ENCODE measurements at regions not wholly inside any gene's neighbourhood (a gene's known extent, or its start where the extent isn't known, plus 50 kb on each side); places are given as distances from the start of the nearest gene placed in this dataset.
"Not testable (repeated sequence)": the region's sequence is repeated elsewhere in the genome, so short reads cannot be mapped to it uniquely, and the experiment has no call there.

DNA sequence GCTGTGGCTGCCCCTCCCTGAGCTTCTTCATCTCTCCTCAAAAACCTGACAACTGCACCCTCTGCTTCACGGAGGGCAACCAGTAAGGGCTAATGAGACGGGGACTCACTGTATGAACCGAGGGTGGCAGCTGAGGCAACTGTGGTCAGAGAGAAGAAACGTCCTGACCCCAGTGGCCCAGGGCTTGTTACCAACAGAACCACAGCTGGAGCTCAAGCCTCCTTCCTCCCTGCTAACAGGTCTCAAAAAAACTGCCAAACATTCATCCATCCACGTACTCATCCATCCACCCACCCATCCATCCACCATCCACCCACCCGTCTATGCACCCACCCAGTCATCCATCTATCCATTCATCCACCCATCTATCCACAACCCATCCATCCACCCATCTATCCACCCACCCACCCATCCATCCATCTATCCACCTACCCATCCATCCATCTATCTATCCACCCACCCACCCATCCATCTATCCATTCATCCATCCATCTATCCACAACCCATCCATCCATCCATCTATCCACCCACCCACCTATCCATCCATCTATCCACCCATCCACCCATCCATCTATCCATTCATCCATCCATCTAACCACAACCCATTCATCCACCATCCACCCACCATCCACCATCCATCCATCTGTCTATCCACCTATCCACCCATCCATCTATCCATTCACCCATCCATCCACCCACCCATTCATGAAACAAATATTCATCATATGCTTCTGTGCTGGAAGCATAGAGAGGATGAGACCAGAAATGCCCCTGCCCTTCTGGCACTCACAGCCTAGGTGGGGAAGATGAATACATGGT is 111.7 kb downstream of the PDGFA start:
- intact Hi-C loops (cut with micrococcal nuclease) = no loop called here

DNA sequence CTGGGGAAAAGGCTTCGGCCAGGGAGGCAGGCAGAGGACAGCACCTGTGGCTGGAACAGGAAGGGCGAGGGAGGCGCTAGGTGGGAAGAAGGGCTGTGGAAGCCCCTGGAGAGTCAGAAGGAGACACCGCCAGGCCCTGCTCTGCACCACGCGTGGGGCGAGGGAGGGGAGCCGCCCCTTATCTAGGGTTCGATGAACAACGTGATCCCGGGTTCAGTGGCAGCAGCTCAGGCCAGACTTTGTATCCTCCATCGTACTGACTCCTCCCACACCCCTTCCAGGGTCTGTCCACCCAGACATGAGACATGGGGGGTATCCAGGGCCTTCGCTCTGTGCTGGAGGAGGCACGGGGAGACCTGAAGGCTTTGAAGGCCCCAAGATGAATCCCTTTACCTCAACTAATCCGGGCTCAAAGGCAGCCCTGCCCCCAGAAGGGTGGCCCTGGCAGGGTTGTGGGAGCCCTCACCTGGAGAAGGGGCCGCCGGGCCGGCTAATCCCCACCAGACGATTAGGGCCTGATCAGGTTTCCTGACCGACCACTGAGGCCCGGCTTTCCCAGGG is 110.8 kb downstream of the PDGFA start:
- intact Hi-C loops (cut with micrococcal nuclease) = no loop called here

DNA sequence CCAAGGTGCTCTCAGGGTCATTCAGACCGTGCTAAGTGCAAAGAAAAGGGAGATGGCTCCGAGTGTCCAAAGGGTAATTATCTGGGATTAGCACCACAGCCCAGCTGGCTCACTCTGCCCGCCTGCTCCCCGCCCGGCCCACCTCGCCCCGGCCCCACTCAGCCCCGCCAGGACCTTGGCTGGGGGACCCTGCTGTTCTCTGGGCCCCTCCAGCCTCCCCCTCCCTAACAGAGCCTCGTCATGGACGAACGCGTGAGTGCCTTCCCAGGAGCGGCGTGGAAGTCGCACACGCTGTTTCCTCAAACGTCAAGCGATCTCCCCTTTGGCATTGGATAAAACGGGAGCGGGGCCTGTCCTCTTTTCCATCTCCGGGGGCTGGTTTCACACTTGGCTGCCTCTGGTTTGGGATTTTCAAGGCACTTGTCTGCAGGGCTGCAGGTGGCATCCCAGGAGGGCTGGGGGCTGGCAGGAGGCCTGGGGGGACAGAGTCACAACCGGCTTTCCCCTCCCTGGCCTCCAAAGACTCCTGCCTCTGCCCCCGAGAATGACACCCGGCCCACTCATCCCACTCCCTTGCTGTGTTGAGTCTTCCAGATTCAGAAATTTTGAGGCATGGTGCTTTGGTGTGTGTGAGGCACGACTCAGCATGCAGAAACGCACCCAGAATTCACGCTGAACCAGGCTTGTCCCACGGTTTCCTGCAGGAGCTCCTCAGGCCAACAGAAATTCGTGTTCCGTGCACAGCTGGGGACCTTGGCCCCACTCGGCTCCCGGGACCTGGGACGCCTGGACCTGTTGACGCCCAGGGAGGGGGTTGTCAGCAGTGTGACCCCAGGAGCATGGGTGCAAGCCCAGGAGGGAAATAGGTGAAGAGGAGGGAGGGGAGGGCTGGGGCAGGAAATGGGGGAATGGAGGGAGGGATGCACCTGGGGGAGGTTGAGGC is 110.0 kb downstream of the PDGFA start:
- intact Hi-C loops (cut with micrococcal nuclease) = no loop called here

DNA sequence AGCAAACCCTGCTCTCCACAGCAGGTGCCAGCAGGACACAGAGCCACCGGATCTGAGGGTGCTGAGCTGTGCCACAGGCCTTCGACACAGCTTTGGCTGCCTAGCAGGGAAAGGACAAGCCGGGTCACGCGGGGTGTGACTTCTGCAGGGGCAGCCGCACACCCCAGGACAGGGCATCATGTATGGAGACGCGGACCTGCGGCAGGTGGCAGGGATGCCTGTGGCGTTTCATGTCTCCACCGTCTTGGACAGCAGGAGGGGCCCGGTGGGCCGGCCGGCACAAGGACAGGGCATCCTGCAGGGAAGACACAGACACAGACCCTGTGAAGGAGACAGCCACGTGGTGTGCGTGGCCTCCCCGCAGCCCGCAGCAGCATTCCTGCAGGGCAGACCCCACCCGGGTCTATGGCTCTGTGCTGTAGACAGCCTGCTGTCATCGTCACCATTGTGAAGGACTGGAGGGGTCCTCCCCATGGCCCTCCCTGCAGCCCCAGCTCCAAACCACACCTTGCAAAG is 109.2 kb downstream of the PDGFA start:
- intact Hi-C loops (cut with micrococcal nuclease) = no loop called here

DNA sequence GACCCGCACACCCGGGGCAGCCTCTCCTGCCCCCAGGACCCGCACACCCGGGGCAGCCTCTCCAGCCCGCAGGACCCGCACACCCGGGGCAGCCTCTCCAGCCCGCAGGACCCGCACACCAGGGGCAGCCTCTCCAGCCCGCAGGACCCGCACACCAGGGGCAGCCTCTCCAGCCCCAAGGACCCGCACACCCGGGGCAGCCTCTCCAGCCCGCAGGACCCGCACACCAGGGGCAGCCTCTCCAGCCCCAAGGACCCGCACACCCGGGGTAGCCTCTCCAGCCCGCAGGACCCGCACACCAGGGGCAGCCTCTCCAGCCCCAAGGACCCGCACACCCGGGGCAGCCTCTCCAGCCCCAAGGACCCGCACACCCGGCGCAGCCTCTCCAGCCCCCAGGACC is 108.5 kb downstream of the PDGFA start:
- intact Hi-C loops (cut with micrococcal nuclease) = not testable (repeated sequence)

DNA sequence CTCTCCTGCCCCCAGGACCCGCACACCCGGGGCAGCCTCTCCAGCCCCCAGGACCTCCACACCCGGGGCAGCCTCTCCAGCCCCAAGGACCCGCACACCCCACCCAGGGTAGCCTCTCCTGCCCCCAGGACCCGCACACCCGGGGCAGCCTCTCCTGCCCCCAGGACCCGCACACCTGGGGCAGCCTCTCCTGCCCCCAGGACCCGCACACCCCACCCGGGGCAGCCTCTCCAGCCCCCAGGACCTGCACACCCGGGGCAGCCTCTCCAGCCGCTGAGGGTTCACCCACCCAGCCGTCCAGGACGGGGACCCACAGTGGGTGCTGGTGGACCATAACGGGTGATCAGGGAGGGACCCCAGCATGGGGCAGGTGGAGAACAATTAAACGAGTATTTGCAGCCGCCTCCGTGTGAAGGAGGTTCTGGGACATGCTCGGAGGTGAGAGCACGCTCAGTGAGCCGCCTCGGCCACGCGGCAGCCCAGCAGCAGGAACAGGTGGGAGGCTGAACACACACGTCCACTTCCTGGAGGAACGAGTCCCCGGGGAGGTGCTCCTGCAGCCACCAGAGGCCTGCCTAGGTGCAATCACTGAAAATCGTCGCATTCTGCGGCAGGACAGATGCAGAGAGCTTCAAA is 107.9 kb downstream of the PDGFA start:
- intact Hi-C loops (cut with micrococcal nuclease) = no loop called here

DNA sequence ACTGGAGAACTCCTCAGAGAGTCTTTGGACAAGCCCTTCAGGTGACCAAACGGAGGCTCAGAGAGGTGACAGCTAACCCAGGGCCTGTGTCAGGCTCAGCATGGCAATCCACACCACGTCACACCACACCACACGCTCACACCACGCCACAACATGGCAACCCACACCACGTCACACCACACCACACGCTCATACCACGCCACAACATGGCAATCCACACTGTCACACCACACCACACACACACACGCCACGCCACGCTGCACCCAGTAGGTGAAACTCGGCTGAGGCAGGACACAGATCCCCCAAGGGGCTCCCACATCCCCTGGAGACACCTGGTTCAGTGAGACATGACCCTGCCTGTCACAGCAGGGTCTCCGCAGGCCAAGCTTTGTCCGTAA is 107.3 kb downstream of the PDGFA start:
- intact Hi-C loops (cut with micrococcal nuclease) = no loop called here

DNA sequence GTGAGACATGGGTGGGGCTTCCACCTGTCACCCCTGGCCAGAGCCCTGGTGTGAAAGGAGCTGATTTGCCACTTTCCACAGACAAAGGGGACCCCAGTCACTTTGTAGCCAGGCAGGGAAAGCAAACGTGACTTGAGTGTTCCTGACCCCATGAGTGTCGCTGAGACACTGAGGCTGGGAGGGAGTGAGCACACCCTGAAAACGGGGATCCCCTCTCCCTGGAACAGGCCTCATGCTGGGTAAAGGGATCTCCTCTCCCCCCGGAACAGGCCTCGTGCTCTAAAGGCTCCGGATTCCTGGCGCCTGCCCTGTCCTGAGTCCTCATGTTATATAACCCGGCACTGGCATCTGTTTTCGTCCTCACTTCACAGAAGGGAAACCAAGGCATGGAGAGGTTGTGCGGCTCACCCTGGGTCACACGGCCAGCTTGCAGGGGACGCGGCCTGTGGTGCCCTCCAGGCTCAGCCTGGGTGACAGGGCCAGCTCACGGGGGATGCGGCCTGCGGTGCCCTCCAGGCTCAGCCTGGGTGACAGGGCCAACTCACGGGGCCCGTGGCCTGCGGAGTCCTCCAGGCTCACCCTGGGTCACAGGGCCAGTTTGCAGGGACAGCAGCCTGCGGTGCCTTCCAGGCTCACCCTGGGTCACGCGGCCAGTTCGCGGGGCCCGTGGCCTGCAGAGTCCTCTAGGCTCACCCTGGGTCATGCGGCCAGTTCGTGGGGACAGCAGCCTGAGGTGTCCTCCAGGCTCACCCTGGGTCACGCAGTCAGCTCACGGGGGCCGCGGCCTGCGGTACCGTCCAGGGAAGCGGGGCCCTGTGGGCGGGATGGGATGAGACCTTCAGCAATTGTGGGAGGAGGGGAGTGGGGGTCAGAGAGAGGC is 104.7 kb downstream of the PDGFA start:
- intact Hi-C loops (cut with micrococcal nuclease) = no loop called here

DNA sequence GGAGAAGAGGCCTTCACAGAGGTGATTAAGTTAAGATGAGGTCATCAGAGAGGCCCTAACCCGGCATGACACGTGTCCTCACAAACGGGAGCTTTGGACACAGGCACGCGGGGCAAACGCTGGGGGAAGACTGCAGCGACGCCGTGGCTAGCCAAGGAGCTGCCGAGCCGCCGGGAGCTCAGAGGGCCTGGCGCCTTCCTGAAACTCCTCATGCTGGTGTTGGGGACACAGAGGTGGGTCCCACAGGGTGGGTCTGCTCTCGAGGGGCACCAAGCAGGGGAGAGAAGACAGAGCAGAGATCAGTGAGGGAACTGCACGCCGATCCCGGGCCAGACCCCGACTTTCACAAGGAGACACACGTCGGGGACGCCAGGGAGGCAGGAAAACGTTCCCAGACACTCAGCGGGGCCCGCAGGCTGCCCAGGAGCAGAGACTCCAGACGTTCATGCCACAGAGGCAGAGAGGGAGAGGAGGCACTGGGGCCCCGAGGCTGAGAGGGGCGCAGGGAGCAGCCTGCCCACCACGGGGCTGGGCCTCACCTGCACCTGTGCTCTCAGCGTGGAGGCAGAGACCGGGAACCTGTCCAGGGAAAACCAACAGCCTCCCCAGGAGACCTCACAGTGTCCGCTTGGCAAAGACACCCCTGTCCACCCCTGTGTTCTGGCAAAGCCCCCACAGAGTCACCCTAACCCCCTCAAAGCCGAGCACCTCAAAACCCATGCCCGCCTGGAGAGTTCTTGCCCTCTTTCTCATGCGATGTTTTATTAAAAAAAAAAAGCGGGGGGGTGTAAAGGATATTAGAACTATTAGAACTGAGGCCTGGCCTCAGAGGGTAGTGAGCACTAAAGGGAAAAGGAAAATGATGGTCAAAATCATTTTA is 103.8 kb downstream of the PDGFA start:
- intact Hi-C loops (cut with micrococcal nuclease) = no loop called here

DNA sequence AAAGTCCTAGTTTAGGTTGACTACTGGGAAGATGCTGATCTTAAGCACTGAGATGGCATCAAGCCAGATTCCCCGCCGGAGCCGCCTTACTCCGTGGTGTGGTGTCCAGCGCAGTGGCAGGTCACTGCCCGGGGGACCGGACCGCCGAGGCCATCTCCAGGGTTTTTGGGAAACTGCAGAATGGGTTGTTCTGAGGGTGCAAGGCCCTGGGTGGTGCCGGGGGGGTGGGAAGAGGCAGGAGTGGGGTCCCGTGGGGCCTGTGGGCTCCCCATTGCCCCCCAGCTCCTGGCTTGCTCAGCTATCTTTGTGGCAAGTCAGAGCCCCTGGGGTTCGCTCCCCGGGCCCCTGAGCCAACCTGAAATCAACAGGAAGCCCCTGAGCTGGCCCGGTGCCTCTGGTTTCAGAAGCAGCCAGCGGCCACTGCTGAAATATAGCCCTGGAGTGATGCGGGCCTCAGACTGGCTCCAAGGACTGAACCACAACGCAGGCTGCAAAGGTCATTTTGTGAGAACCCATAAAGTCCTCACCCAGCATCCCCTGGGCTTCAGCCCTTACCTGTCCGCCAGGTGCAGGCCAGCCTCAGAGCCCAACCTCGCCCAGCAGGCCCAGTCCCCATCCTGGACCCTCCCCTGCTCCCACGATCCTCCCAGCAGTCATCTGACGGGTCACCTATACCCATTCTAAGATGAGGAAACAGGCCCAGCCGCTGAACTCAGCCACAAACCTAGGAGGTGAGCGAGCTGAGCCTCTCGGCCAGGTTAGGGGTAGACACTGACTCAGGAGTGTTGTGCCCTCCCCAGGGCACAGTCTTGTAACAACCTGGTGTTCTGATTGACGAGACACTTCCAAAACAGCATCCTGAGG is 102.7 kb downstream of the PDGFA start:
- intact Hi-C loops (cut with micrococcal nuclease) = no loop called here

DNA sequence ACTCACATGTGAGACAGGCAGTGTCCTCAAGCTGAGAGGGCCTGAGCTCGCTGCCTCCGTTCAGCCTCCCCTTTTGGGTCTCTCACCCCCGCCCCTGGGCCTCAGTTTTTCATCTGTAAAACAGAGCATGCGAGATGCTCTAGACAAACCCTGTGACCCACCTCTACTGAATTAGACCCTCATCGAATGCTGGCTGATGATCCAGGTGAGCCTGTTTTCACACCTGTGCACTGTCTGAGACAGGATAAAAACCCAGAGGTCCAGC is 102.1 kb downstream of the PDGFA start:
- intact Hi-C loops (cut with micrococcal nuclease) = no loop called here

DNA sequence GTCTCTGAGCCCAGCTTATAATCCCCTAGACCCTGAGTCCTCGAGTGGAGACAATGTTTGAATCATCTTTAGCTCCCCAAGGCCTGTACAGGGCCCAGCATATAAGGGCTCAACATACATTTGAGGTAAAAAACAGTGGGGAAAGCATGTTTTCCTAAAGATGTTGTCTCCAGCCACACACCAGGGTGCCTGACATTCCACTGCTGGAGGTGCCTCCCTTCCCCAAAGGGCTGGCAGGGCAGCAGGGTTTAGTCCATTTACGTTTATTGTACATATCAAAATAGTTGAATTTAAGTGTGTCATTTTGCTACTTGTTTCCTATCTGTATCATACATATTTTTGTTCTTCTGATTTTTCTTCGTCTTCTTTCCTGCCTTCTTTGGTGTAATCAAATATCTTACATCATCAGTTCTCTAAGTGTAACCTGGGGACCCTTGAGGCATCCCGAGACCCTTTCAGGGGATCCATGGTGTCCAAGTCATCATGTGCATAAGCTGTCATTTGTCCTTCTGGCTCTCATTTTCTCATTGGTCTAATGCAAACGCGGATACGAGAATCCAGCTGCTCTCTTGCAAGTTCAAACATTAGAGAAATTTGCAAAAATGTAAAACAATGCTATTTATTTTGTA is 101.6 kb downstream of the PDGFA start:
- intact Hi-C loops (cut with micrococcal nuclease) = no loop called here

DNA sequence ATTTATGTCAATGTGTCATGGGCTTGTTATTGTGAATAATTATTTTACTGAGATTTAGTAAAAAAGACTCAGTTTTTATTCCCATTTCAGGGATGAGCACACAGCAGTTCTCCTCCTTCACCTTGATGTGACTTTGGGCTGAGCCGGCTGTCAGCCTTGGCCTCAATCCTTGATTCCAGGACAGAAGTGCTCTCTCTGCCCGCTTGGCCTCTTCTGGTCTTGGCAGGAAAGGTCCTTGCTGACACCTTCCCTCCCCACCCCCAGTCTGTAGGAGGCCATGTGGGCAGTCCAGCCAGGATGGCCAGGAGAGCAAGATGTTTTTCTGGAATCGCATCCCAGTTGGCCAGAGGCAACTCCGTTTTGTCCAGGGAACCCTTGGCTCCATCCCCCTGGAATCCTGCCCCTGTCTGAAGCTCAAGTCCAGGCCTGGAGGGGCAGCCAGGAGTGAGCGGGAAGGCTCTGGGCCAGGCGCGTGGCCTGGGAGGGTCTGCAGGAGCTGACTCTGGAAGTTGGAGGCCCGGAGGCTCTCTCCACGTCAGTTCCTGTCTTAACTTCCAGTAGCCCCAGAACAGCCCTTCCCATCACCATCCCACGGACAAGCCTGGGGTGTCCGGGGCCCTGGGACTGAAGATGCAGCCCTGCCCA is 100.9 kb downstream of the PDGFA start:
- intact Hi-C loops (cut with micrococcal nuclease) = no loop called here

DNA sequence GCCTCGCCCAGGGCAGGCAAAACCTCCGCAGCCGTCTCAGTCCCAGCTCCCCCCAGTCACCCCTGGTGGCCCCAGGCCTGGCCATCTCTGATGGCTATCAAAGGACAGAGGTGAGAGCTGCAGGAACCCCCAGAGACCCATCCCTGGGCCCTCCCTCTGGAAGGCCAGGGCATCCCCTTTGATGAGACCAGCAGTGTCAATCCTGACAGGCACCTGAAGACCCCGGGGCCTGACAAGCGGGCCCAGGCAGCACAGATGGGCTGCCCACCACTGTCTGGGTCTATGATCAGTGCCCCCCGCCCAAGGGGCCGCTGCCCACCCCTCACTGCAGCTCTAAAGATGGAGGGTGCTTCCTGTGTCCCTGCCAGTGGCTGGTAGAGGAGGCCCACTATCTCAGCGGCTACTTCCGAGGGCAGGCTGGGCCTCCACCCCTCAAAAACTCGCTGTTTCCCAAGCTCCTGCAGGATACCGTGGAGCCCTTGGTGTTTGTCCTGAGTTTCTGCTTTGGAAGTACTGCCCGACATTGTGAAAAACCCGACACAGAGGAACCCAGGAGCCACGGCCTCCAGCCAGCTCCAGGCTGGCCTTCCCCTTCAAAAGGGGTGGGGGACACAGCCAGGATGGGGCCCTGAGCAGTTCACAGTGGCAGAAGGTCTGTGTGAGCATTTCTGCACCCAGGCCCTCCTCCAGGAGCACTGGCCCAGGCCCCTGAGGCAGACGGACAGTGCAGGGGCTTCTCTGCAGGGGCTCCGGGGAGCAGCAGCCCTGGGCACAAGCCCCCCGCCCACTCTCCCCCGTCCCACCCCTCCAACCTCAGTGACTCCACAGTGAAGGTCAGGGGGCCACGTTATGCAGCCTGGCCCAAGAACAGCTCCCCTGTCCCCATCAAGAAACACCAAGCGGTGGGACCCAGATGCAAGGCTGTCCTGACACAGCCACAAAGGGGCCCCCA is 99.2 kb downstream of the PDGFA start:
- intact Hi-C loops (cut with micrococcal nuclease) = no loop called here

DNA sequence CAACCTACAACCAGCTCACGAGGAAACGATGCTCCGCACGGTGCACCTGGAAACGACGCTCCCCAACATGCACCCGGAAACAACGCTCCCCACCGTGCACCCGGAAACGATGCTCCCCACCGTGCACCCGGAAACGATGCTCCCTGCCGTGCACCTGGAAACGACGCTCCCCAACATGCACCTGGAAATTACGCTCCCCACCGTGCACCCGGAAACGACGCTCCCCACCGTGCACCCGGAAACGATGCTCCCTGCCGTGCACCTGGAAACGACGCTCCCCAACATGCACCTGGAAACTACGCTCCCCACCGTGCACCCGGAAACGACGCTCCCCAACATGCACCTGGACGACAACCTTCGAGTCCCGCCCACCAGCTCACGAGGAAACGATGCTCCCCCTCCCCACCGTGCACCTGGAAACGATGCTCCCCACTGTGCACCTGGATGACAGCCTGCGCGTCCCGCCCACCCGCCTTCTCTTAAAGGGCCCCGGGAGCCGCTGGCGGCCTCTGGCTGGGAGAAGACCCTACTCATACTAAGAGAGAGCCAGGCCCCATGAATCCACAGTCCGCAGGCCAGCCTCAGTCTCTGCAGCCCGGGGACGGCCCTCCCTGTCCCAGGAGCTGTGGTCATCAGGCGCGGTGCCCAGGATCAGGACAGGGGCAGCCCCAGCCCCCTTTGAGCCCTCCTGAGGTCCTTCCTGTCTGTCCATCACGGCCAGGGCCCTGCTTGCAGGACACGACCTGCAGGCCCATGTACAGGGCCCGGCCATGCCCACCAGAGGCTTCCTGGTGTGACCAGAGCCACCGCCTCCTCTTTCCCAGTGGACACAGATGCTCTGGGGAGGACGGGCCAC is 98.3 kb downstream of the PDGFA start:
- intact Hi-C loops (cut with micrococcal nuclease) = no loop called here
